ENCODE measurements at regions not wholly inside any gene's neighbourhood (a gene's known extent, or its start where the extent isn't known, plus 50 kb on each side); places are given as distances from the start of the nearest gene placed in this dataset.

GRCh38 chr22:48210812-48211211 is 1448.4 kb downstream of the TBC1D22A start:
- no peaks in the 10 kb centered on the region for H3K27me3 ChIP-seq (ENCODE audit: insufficient read depth, poor library complexity, severe bottlenecking)
- DNase-seq (ENCODE audit: low read depth in 1 of 2, low spot score in 1 of 2): no peak

DNA sequence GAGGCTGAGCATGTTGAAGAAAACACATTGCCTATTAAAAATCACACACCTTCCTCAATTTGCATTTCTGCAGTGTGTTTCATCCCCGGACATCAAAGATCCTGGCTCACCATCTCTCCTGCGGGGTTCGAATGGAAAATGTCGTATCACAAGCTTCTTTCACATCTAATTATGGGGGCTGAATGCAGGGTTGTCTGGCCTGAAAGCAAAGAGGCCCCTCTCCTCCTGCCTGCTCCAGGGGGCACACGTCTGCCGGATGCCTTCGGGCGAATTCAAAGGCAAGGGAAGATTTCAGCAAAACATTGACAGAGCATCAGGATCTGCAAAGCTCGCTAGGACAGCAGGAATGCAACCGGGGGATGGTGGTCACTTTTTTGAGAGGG is 1447.7 kb downstream of the TBC1D22A start:
- Histone ChIP-seq H3K4me3 (replicated peaks; ENCODE audit: insufficient read depth, low read length) (no peak overlapping the region), H3K27me3 (ENCODE audit: insufficient read depth, poor library complexity, severe bottlenecking) (no peaks in the 10 kb centered on the region), H3K27ac (replicated peaks) (no peak overlapping the region)
- no peak for TF ChIP-seq CTCF (IDR thresholded peaks at IDR 0.05; ENCODE audit: insufficient read depth, low read length)
- no peak for TF ChIP-seq POLR2AphosphoS5 (IDR thresholded peaks at IDR 0.05; ENCODE audit: low read depth)
- no peak for TF ChIP-seq GABPA (IDR thresholded peaks at IDR 0.05; ENCODE audit: low read depth)
- TF ChIP-seq SPI1 (IDR thresholded peaks at IDR 0.05; ENCODE audit: borderline replicate concordance, low read depth): no peak
- no peak for TF ChIP-seq REST (IDR thresholded peaks at IDR 0.05; ENCODE audit: insufficient replicate concordance, low read depth)
- DNase-seq (ENCODE audit: low read depth in 1 of 2, low spot score in 1 of 2): no peak

More at GRCh38 chr22:48210812-48211211, 1448.4 kb downstream of the TBC1D22A start:
- TF ChIP-seq POLR2AphosphoS5 (IDR thresholded peaks at IDR 0.05; ENCODE audit: low read depth): no peak
- no peak for TF ChIP-seq SPI1 (IDR thresholded peaks at IDR 0.05; ENCODE audit: borderline replicate concordance, low read depth)
- no peak for TF ChIP-seq CTCF (IDR thresholded peaks at IDR 0.05; ENCODE audit: insufficient read depth, low read length)
- TF ChIP-seq REST (IDR thresholded peaks at IDR 0.05; ENCODE audit: insufficient replicate concordance, low read depth): no peak
- no peak for TF ChIP-seq GABPA (IDR thresholded peaks at IDR 0.05; ENCODE audit: low read depth)
- no peak overlapping the region for H3K4me3 ChIP-seq (replicated peaks; ENCODE audit: insufficient read depth, low read length)
- no peak overlapping the region for H3K27ac ChIP-seq (replicated peaks)

GRCh38 chr22:48209473-48210197 is 1447.2 kb downstream of the TBC1D22A start:
- Histone ChIP-seq H3K27me3 (ENCODE audit: insufficient read depth, poor library complexity, severe bottlenecking) (no peaks in the 10 kb centered on the region), H3K4me3 (replicated peaks; ENCODE audit: insufficient read depth, low read length) (no peak overlapping the region), H3K27ac (replicated peaks) (no peak overlapping the region)
- TF ChIP-seq REST (IDR thresholded peaks at IDR 0.05; ENCODE audit: insufficient replicate concordance, low read depth): no peak
- no peak for TF ChIP-seq GABPA (IDR thresholded peaks at IDR 0.05; ENCODE audit: low read depth)
- TF ChIP-seq SPI1 (IDR thresholded peaks at IDR 0.05; ENCODE audit: borderline replicate concordance, low read depth): no peak
- no peak for TF ChIP-seq POLR2AphosphoS5 (IDR thresholded peaks at IDR 0.05; ENCODE audit: low read depth)
- no peak for TF ChIP-seq CTCF (IDR thresholded peaks at IDR 0.05; ENCODE audit: insufficient read depth, low read length)
- DNase-seq (ENCODE audit: low read depth in 1 of 2, low spot score in 1 of 2): no peak

All from HL-60 (cell line).